ENCODE measurements at regions not wholly inside any gene's neighbourhood (a gene's known extent, or its start where the extent isn't known, plus 50 kb on each side); places are given as distances from the start of the nearest gene placed in this dataset.

DNA sequence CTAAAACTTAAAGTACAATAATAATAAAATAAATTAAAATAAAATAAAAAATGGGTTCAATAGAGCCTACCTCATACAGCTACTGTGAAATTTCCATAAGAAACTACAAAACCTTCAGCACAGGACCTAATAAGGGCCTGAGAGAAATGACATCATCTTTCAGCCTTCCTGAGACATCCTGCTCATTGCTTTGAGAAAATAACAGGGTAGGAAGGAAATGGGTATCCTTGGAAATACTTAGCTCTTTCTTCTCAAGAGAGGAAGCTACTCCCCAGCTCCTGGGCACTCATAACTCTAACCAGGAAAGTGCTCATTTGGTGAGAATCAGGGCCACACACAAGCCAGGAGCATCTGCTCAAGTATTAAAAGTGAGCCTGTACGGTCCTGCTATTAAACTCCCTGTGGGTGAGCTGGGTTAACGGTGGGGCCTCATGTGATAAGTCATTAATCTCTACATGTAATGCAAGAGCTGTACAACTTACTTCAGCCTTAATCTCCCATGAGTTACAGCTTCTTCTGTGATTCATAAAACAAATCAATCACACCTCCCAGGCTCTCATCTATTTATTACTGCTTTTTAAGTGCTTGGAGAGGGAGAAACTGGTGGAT lies 141.4 kb downstream of the MAFB start:
- DNase-seq (ENCODE audit: extremely low read depth in 1 of 2, low read depth in 1 of 2): no peak

DNA sequence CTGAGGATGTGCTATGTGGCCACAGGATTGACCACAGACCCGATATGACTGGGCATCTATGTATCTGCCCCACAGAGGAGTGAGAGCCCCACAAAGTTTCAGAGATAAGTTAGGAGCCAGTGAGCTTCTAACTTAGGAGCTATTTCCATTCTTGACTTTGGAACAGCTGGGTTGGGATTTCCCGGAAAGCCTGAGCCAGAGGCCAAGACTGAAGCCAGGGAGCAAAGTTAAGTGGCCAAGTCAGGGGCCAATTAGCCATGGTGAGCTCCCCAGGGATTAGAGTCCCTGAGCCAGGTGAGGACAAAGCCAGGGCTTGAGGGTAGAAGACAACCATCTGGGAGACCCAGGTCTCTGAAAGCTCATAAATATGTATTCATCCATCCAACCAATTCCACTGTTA lies 143.6 kb downstream of the MAFB start:
- no peak for DNase-seq (ENCODE audit: extremely low read depth in 1 of 2, low read depth in 1 of 2)

DNA sequence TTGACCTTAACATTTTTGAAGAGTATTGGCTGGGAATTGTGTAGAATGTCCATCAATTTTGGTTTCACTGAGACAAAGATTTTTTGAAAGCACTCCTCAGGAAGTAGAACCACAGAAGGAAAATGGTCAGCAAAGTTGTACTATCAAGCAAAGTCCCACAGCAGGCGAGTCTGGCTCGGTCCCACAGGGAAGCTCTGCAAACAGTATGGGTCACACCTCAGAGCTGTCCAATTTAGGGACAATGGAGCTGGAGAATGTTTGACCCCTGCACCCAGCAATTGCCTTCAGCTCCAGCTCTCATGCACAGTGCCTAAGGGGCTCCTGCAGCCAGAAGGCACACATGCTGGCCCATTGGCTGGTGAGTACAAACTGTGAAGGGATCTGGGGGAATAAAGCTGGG lies 147.0 kb downstream of the MAFB start:
- DNase-seq (ENCODE audit: extremely low read depth in 1 of 2, low read depth in 1 of 2): no peak

DNA sequence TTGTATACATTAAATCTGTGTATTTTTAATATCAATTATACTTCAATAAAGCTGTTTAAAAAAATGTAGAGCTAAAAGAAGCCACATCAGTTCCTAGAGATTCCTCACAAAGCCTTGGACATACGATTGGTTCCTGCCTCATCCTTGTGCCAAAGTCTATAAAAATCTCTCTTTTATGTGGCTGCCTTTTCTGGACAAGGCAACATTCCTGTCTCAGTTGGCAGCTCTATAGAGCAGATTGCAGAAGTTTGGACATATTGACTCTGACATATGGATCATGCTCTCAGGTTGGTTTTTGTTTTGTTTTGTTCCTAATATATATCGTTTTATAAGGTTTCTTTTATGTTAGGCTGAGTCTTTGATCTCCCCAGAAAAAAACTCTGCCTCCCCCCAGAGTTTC lies 148.9 kb downstream of the MAFB start:
- DNase-seq (ENCODE audit: extremely low read depth in 1 of 2, low read depth in 1 of 2): no peak

DNA sequence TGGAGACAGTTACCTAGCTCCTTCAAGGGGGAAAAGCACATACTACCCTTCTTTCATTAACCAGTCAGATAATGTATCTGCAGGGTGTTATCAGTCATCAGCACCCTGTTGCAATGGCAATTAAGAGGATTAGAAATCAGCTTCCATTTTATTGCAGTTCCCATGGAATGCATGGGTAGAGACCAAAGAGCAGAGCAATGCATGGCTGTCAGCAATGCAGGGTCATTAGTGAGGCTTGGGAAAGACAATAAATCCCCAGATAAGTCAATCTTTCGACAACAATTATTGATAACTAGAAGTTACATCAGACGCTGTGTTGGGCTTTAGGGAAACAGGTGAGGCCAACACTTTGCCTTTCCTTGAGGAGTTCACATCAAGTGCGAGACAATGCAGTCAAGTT lies 150.9 kb downstream of the MAFB start:
- no peak for DNase-seq (ENCODE audit: extremely low read depth in 1 of 2, low read depth in 1 of 2)

DNA sequence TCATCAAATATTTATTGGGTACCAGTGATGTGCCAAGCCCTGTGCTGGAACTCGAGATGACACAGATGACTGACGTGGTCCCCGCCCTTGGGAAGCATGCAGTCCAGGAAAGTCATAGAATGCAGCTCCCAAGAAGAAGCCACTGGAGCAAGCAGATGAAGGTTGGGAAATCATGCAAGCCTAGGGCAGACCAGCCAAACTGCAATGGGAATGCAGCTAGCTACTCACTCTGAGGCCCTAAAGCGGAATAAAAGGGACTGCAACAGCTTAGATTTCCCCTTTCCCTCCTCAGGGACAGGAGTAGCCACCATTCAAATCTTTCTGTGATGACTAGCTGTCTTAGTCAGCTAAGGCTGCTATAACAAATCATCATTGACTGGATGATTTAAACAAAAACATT lies 152.2 kb downstream of the MAFB start:
- no peak for DNase-seq (ENCODE audit: extremely low read depth in 1 of 2, low read depth in 1 of 2)

DNA sequence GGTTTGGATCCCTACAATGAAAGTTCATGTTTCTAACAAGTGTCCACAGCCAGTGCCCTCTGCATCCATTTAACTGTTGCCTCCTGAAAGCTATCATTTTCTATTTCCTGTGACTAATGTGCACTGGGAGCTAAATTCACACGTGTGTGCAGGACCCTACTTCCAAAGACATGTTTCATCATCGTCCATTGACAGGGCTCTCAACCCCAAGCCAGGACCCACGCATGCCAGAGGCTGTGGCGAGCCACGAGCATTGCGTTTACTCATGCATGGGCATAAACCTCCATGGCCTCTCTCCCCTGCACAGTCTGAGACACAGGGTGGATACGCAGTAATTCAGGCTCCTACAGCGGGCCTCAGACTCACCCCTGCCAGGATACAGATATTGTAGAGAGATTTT lies 153.2 kb downstream of the MAFB start:
- DNase-seq (ENCODE audit: extremely low read depth in 1 of 2, low read depth in 1 of 2): no peak

DNA sequence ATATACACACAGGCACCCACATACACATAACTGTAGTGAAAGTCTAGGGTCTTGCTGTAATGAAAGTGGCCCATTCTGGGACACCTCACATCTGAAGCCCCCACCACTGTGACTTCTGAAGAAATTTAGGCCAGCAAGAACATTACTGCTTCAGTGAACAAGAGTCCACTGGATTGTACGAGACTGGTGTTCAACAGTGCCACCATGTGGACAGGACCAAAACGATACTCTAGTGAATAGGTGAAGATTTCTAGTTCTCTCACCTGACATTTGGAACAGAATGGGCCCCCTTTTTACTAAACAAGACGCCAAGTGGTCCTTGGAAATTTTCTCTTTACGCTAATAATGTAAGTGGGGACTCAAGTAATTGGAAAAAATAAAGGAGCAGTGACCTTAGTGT lies 156.9 kb downstream of the MAFB start:
- DNase-seq (ENCODE audit: extremely low read depth in 1 of 2, low read depth in 1 of 2): no peak

DNA sequence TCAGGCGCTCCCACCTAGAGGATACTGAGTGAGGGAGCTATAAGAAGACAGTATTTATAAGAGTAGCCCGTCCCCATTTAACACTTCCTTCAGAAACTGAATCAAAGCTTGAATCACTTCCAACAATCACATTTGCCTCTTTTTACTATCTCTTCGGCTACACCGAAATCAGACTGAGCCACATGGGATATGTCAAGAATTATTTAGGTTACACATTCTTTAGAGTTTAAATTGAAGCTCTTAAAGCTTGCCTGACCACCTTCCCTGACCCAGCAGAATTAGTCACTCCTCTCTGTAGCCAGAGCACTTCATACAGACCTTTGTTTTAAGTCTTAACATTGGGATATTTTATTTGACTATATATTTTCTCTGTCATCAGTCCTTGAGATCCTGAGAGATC lies 163.7 kb downstream of the MAFB start:
- DNase-seq (ENCODE audit: extremely low read depth in 1 of 2, low read depth in 1 of 2): no peak

DNA sequence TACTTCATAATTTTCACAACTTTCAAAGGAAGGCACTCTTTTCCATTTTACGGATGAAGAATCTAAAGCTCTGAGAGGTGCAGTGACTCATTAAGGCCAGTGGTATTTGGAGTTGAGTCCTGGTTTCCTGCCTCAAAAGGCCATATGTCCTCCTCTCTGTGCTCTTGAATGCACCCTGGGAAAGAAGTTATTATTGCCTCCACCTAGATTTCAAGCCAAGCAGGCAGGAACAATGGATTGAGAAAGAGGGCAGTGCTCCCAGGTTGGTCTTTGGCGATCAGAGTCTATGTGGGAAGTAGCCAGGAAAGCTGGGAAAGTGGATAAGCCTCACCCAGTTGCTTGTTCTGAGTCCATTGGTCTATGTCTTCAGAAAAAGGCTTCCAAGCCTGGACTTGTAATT lies 165.0 kb downstream of the MAFB start:
- DNase-seq (ENCODE audit: extremely low read depth in 1 of 2, low read depth in 1 of 2): no peak

DNA sequence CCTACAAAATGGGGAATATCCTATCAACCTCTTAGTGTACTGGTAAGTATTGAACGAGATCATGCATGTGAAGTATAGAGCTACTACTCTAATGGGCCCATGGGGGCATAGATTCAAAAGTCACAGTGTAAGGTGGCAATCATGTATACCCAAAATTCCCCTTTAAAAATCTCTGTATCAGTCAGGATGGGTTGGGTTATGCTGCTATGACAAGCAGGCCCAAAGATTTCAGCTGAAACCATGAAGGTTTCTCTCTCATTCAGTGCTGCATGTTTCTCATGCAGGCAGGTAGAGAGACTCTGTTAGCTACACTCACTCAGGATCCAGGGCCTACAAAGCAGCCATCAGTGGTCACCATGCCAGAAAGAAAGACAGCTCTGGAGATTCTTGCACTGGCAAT lies 166.6 kb downstream of the MAFB start:
- no peak for DNase-seq (ENCODE audit: extremely low read depth in 1 of 2, low read depth in 1 of 2)

DNA sequence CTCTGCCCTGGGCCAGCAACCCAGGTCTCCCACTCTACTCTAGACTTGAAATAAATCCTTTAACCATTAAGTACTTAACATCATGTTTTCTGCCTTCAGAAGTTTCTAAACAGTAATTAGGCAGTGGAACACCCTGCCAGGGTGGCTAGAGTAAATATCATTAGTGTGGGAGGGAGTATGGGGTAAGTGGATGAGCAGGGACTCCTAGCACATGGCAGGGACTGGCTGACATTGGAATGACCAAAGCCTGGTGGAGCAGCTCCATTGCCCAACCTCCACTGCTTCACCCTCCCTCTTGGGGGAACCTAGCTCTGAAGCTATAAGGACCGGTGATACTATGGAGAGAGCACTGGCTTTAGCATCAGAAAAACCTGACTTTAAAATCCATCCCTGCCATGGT lies 167.1 kb downstream of the MAFB start:
- DNase-seq (ENCODE audit: extremely low read depth in 1 of 2, low read depth in 1 of 2): no peak

DNA sequence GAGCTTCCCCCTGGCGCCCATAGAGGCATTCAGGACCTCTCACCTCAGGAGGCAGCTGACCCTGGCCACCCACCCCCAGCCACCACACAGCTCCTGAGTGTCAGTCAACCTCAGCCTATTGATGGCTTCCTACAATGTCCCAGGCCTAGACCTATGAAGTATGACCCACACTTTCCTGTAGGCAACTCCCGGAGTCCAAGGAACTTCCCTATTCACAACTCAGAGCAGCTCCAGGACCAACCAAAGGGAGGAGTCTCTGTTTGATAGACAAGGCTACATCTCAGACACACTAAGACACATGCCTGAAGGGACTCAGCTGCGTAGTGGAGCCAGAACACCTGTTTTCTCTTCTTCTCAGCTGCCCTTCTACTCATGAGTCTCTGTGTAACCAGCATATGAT lies 169.1 kb downstream of the MAFB start:
- no peak for DNase-seq (ENCODE audit: extremely low read depth in 1 of 2, low read depth in 1 of 2)

DNA sequence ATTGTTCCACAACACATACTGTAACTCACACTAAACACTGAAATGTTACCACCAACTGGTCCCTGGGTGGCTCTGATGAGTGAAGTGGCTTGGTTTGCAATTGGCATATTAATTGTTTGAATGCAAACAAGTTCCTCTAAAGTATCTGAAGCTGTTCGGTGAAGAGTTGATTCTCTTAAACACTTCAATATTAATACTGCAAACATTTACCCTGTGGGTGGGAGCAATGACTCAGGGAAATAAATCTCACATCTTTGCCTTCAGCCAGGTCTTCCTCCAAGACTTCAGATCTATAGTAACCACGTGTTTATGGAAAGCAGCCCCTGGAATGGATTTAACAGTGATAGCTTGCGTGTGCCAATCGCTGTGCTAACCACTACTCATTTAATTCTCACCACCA lies 176.0 kb downstream of the MAFB start:
- DNase-seq (ENCODE audit: extremely low read depth in 1 of 2, low read depth in 1 of 2): no peak

DNA sequence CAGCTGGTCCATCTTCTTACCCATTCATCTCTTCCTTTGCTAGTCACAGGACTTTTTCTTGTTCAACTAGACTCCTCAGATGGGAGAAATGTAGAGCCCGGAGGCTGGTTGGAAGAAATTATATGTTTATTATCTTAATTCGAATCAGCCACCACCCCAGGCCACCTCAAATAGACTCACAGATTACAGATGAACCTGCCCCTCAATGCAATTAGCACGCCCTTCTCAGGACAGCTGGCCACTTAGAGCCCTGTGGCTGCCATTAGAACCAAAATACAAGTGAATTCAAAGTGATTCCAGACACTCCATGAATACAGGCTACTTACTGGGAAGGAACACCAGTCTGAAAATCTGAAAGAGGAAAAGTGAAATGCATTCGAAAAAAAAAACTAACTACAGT lies 176.4 kb downstream of the MAFB start:
- DNase-seq (ENCODE audit: extremely low read depth in 1 of 2, low read depth in 1 of 2): no peak

DNA sequence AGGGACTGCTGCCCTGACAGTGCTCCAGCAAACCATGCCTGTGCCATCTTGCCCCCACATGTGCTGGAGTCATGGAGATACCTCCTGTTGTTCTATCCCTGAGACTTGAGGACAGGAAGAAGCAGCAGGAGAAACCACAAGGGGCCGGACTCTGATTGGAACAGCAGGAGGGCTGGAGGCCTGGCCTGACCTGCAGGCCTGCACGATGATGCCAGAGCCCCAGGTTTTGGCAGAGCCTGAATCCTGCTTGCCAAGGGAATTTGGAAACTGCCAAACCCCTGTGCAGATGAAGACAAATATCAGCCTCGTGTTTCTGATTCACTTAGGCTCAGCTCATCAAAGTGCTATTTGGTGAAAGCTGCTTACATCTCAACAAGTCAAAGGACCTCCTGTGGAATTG lies 177.6 kb downstream of the MAFB start:
- DNase-seq (ENCODE audit: extremely low read depth in 1 of 2, low read depth in 1 of 2): no peak

DNA sequence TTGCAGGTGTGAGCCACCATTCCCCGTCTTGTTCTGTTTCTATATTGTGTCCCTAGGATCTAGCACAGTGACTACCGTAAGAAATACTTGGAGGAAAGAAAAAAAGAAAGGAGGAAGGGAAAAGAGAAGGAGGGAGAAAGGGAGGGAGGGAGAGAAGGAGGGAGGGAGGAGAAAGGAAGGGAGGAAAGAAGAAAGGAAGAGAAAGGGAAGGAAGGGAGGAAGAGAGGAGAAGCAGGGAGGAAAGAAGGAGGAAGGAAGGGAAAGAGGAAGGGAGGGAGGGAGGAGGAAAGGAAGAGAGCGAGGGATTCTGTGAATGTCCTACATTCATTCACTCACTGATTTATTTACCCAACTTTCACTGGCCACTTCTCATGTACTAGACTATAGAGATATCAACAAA lies 178.4 kb downstream of the MAFB start:
- DNase-seq (ENCODE audit: extremely low read depth in 1 of 2, low read depth in 1 of 2): no peak

DNA sequence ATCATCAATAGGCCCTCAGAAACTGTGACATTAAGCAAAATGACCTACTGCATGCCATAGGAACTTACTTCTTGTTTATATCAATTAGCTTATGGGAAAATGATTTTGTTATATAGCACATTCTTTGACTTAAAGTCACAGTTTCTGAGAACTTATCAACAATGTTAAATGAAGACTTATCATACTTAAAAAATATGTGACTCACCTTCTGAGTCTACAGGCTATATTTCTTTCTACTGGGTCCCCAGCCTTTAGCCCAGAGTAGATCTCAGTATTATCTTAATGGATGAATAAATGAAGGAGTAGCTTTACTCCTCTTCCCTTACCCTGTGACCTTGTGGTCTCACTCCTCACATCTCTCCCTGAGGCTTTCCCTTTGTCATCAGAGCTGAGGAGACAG lies 180.2 kb downstream of the MAFB start:
- no peak for DNase-seq (ENCODE audit: extremely low read depth in 1 of 2, low read depth in 1 of 2)

DNA sequence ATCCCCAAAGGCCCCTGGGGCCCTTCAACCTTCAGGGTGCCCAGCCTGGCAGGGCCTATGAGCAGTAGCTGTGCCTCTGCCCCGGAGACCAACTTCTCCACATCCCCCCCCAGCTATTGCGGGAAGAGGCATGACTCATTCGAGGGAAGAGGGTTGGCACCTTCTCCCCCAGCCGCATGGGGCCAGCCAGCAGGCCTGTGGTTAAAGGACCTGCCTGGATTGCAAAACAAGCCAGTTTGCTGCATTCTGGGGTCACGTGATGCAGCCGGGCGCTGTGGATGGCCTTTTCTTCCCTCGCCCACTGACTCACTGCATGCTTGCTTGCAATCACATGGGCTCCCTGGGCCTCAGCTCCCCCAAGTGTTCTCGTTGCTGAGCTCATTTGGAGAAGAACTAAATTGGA lies 182.5 kb downstream of the MAFB start:
- DNase-seq (ENCODE audit: extremely low read depth in 1 of 2, low read depth in 1 of 2): peak in 1 of 2 donors; percentile 3

DNA sequence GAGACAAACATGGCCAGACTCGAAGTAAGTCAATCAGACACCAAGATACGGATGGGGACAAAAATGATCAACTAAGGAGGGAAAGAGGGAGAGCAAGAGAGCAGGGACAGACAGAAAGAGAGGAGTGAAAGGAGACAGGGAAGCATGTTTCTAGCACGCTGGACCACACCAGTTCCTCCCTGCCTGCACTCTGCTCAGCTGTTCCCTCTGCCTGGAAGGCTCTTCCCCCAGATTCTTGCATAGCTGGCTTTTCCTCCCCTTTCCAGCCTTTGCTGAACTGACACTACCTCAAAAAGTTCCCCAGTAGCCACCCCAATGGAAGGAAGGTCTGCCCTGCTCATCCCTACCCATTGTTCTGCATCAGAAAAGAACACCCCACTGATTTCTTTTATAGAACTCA lies 185.9 kb downstream of the MAFB start:
- DNase-seq (ENCODE audit: extremely low read depth in 1 of 2, low read depth in 1 of 2): no peak

DNA sequence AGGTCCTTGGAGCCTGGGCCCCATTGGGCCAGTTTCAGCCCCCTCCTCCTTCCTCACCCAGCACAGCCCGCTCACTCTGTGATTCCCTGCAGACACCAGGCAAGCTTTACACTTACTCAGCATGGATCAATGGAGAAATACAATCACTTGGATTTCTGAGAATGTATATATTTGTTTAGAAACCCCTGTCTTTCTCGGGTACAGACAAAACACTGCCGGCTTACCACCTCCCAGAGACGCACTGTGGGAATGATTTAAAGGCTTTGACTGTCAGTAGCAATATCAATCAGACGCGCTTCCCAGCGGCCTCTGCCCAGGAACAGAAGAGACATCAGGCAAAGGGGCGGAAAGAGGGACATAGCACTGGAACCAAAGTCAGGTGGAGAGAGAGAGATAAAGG lies 186.5 kb downstream of the MAFB start:
- DNase-seq (ENCODE audit: extremely low read depth in 1 of 2, low read depth in 1 of 2): no peak

DNA sequence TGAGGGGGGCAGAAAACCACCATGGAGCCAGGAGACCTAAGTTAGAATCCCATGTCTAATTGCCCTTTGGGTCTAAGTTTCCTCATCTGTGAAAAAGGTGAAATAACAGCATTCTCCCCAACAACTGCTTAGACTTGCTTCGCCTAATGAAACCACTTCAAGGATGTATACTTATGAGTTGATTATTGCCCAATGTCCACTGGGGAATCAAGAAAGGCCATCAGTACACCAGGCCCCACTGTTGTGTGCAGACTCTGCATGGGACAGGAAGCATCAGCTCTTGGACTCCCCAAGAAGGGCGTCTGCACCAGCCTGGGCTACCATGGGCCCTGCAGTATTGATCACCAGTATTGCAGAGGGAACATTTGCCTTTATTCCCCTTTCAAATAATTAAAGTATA lies 189.6 kb downstream of the MAFB start:
- no peak for DNase-seq (ENCODE audit: extremely low read depth in 1 of 2, low read depth in 1 of 2)

DNA sequence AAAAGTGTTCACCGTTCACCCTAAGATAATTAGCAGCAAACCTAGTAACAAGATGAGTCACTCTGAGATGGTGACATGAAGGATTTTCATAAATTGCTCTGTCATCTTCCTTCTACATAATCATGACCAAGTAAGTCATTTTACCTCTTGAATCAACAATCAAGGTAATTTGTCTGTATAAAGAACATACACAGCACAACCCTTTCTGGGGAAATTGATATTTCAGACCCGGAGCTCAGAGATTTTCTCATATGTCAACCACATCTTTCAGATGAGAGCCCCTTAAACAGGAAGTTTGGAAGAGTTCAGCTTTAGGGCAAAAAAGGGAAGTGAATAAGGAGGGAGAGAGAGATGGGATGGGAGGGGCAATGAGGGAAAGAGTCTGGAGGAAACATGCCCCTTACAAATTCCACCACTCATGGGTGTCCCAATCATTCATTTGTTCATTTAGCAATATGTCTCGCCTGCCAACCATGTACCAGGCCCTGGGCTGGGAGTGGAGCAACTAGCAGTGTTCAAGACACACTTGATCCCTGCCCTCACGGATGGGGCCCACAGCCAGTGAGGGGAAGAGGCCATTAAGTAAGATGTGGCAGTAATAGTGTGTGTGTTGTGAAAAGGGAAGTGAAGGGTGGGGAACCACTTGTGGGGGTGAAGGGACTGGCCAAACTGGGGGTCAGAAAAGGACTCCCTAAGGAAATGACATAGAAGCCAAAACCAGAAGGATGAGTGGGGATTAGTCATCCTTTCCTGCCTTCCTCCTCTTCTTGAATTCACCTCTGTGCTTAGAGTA lies 190.9 kb downstream of the MAFB start:
- no peak for DNase-seq (ENCODE audit: extremely low read depth in 1 of 2, low read depth in 1 of 2)

Measured in activated CD8-positive, alpha-beta memory T cell treated with anti-CD3 and anti-CD28 coated beads for 1 hour (primary cell).